SHP77 treated with DMSO at 0.1 percent for 48 hours (cell line): ENCODE measurements at regions not wholly inside any gene's neighbourhood (a gene's known extent, or its start where the extent isn't known, plus 50 kb on each side); places are given as distances from the start of the nearest gene placed in this dataset.
"Not testable (repeated sequence)": the region's sequence is repeated elsewhere in the genome, so short reads cannot be mapped to it uniquely, and the experiment has no call there.

ENCODE experiments used
- DNase-seq: peaks from one replicate; lab custom pipeline; 2025; lab: John Stamatoyannopoulos, UW

GRCh38 chr3:86794361-86795065 lies 196.4 kb downstream of the VGLL3 start:
- no peak for DNase-seq

GRCh38 chr3:86793786-86794185 lies 197.2 kb downstream of the VGLL3 start:
- no peak for DNase-seq

- no peak for DNase-seq
Measured at GRCh38 chr3:86792316-86792715, 198.6 kb downstream of the VGLL3 start.

- no peak for DNase-seq
Measured at GRCh38 chr3:86790884-86791549, 199.9 kb downstream of the VGLL3 start.

- no peak for DNase-seq
Measured at GRCh38 chr3:86788371-86788770, 202.6 kb downstream of the VGLL3 start.

- no peak for DNase-seq
Measured at GRCh38 chr3:86787091-86787490, 203.9 kb downstream of the VGLL3 start.

- DNase-seq: no peak
Measured at GRCh38 chr3:86785386-86785785, 205.6 kb downstream of the VGLL3 start.

GRCh38 chr3:86782866-86783265 lies 208.1 kb downstream of the VGLL3 start:
- DNase-seq: no peak

- no peak for DNase-seq
Measured at GRCh38 chr3:86782286-86782685, 208.7 kb downstream of the VGLL3 start.

- DNase-seq: peak; percentile 24
Measured at GRCh38 chr3:86774082-86774691, 216.8 kb downstream of the VGLL3 start.

- no peak for DNase-seq
Measured at GRCh38 chr3:86772699-86773098, 218.2 kb downstream of the VGLL3 start.

- DNase-seq: no peak
Measured at GRCh38 chr3:86771741-86772512, 219.0 kb downstream of the VGLL3 start.

- DNase-seq: no peak
Measured at GRCh38 chr3:86766331-86766730, 224.6 kb downstream of the VGLL3 start.

- not testable (repeated sequence) for DNase-seq
Measured at GRCh38 chr3:86757322-86758179, 233.4 kb downstream of the VGLL3 start.

- DNase-seq: no peak
Measured at GRCh38 chr3:86748015-86748414, 242.9 kb downstream of the VGLL3 start.

GRCh38 chr3:86744051-86744450 lies 246.9 kb downstream of the VGLL3 start:
- no peak for DNase-seq

- DNase-seq: no peak
Measured at GRCh38 chr3:86743233-86743632, 247.7 kb downstream of the VGLL3 start.

- DNase-seq: no peak
Measured at GRCh38 chr3:86740751-86741150, 250.2 kb downstream of the VGLL3 start.

GRCh38 chr3:86739244-86739643 lies 251.7 kb downstream of the VGLL3 start:
- DNase-seq: no peak

GRCh38 chr3:86738684-86739083 lies 252.3 kb downstream of the VGLL3 start:
- no peak for DNase-seq

- no peak for DNase-seq
Measured at GRCh38 chr3:86737517-86737916, 253.4 kb downstream of the VGLL3 start.

- no peak for DNase-seq
Measured at GRCh38 chr3:86733257-86733656, 257.7 kb downstream of the VGLL3 start.
